GM12878 (cell line): ENCODE measurements at regions not wholly inside any gene's neighbourhood (a gene's known extent, or its start where the extent isn't known, plus 50 kb on each side); places are given as distances from the start of the nearest gene placed in this dataset.

Experiments used
- ATAC-seq: fragments of 200-7000 bp; cut with Tn5 transposase; 3 replicates; pipeline ENCODE4 v1.9.1; 2020; ENCODE audit warnings: mild to moderate bottlenecking, moderate library complexity
- BruUV-seq: library from RNA; stranded (reverse); fragments of 400-500 nt; replicated peaks from 2 replicates; lab custom pipeline; 2021; lab: Mats Ljungman, UMichigan
- CTCF ChIA-PET: fragments of 300-600 bp; sonication (Branson Sonifier 250); formaldehyde crosslinking; extraction: SDS; loops from one replicate; lab custom pipeline; 2021; ENCODE audit warnings: inconsistent platforms; lab: Yijun Ruan, JAX
- POLR2A ChIA-PET: fragments of 350-600 bp; formaldehyde crosslinking; extraction: SDS; loops from one replicate; lab custom pipeline; 2021; ENCODE audit warnings: inconsistent platforms; lab: Charles Lee
- RAD21 ChIA-PET: fragments of 300-600 bp; sonication (Branson Sonifier 250); formaldehyde crosslinking; loops from one replicate; lab custom pipeline; 2023; ENCODE audit warnings: antibody characterized with exemption; ENCODE audit not compliant: unreplicated experiment; lab: Charles Lee
- SMC1A ChIA-PET: fragments of 300-600 bp; sonication (Branson Sonifier 250); formaldehyde crosslinking; loops from one replicate; lab custom pipeline; 2023; ENCODE audit not compliant: unreplicated experiment, uncharacterized antibody; lab: Charles Lee
- DNase-seq: peaks from one replicate; pipeline ENCODE4 v3.0.0-alpha.2; 2011; ENCODE audit warnings: low read depth, low spot score
- FAIRE-seq: peaks from 3 replicates; lab custom pipeline; 2011; peaks lifted over from hg19 to GRCh38; lab: Jason Lieb, UNC
- H2AFZ ChIP-seq: 2 replicates; pipeline ENCODE4 v1.6.0; 2011; ENCODE audit warnings: low read depth, low read length, control low read depth; ENCODE audit not compliant: control insufficient read depth
- H3K27ac ChIP-seq: 2 replicates; pipeline ENCODE4 v1.5.1; 2011; ENCODE audit warnings: control low read depth; ENCODE audit not compliant: control insufficient read depth, insufficient read depth
- H3K27me3 ChIP-seq, 2 experiments: replicated peaks in 1 of 2; 2 replicates each; pipeline versions ENCODE4 v1.6.0 to v1.6.1; 2011; ENCODE audit warnings: low read length in 1 of 2; ENCODE audit not compliant: control insufficient read depth in 2 of 2, insufficient read depth in 2 of 2
- H3K36me3 ChIP-seq, 2 experiments: 2 replicates each; pipeline ENCODE4 v1.5.1; 2011; ENCODE audit warnings: low read length in 1 of 2; ENCODE audit not compliant: control insufficient read depth in 2 of 2, insufficient read depth in 2 of 2
- H3K4me1 ChIP-seq: 2 replicates; pipeline ENCODE4 v1.6.1; 2011; ENCODE audit warnings: mild to moderate bottlenecking, low read length, moderate library complexity, mixed read lengths; ENCODE audit not compliant: control insufficient read depth, insufficient read depth
- H3K4me2 ChIP-seq: 2 replicates; pipeline ENCODE4 v1.6.0; 2011; ENCODE audit warnings: control low read depth; ENCODE audit not compliant: control insufficient read depth, insufficient read depth
- H3K4me3 ChIP-seq: fragments of 200-600 bp; sonication (generic); 2 replicates; pipeline ENCODE4 v1.5.1; 2016
- H3K79me2 ChIP-seq: 2 replicates; pipeline ENCODE4 v1.6.0; 2011; ENCODE audit warnings: low read length; ENCODE audit not compliant: control insufficient read depth, insufficient read depth
- H3K9ac ChIP-seq: 2 replicates; pipeline ENCODE4 v1.8.0; 2011; ENCODE audit warnings: low read length, control low read depth, mixed read lengths; ENCODE audit not compliant: control insufficient read depth, insufficient read depth
- H3K9me3 ChIP-seq: replicated peaks from 3 replicates; pipeline ENCODE4 v1.5.1; 2011; ENCODE audit warnings: mild to moderate bottlenecking, low read length; ENCODE audit not compliant: control insufficient read depth, insufficient read depth
- H4K20me1 ChIP-seq: 2 replicates; pipeline ENCODE4 v1.6.0; 2011; ENCODE audit not compliant: control insufficient read depth, insufficient read depth
- BCLAF1 ChIP-seq: fragments of 450-650 bp; IDR thresholded peaks from 2 replicates; pipeline ENCODE4 v1.6.1; 2017; ENCODE audit warnings: antibody characterized with exemption, mild to moderate bottlenecking, moderate library complexity
- FOS ChIP-seq: IDR thresholded peaks from 3 replicates; pipeline ENCODE4 v1.6.1; 2011; ENCODE audit warnings: borderline replicate concordance; ENCODE audit not compliant: insufficient read length; ENCODE audit errors: extremely low read depth
- GATAD2B ChIP-seq: fragments of 450-650 bp; conservative IDR thresholded peaks from 2 replicates; pipeline ENCODE4 v1.6.1; 2017; ENCODE audit warnings: low read depth, mild to moderate bottlenecking, moderate library complexity
- HDAC6 ChIP-seq: fragments of 200-600 bp; sonication (generic); IDR thresholded peaks from one replicate; pipeline ENCODE4 v1.8.0; 2017; ENCODE audit warnings: antibody characterized with exemption; ENCODE audit not compliant: unreplicated experiment
- NR2C1 ChIP-seq: fragments of 450-650 bp; IDR thresholded peaks from 2 replicates; pipeline ENCODE4 v1.6.1; 2017; ENCODE audit warnings: antibody characterized with exemption, mild to moderate bottlenecking, moderate library complexity
- POU2F2 ChIP-seq: IDR thresholded peaks from 3 replicates; pipeline ENCODE4 v1.6.1; 2011; ENCODE audit warnings: low read depth, mild to moderate bottlenecking, low read length, borderline replicate concordance
- SREBF2 ChIP-seq: IDR thresholded peaks from 2 replicates; pipeline ENCODE4 v1.6.1; 2012; ENCODE audit warnings: mild to moderate bottlenecking, low read length
- SRF ChIP-seq, 2 experiments: IDR thresholded peaks; 2 replicates each; pipeline ENCODE4 v1.6.1; 2011; ENCODE audit warnings: low read depth in 2 of 2, low read length in 2 of 2, mild to moderate bottlenecking in 1 of 2, moderate library complexity in 1 of 2
- YBX1 ChIP-seq: fragments of 450-650 bp; IDR thresholded peaks from 2 replicates; pipeline ENCODE4 v1.6.1; 2016; ENCODE audit warnings: antibody characterized with exemption
- ZNF622 ChIP-seq: fragments of 450-650 bp; IDR thresholded peaks from 2 replicates; pipeline ENCODE4 v1.6.1; 2017; ENCODE audit warnings: mild to moderate bottlenecking, inconsistent platforms
- WGBS: methylation state at CpG from one replicate; pipeline ENCODE4 v1.1.6; 2016; ENCODE audit warnings: low lambda C conversion rate; ENCODE audit not compliant: insufficient replicate concordance, insufficient coverage; ENCODE audit errors: missing lambda C conversion rate; 5-methylcytosine and 5-hydroxymethylcytosine counted together
- in situ Hi-C: fragments of 300-500 bp; cut with MboI; formaldehyde crosslinking; loops from 9 replicates; pipeline ENCODE4 v1.14.3; 2018; ENCODE audit warnings: mixed read lengths
- intact Hi-C: fragments of 100-400 bp; cut with micrococcal nuclease; formaldehyde crosslinking; loops from one replicate; pipeline ENCODE4 v1.14.2; 2022; ENCODE audit not compliant: unreplicated experiment

- FAIRE-seq (no peak), DNase-seq (no peak), ATAC-seq (no peak)
- peaks cover 2% of the 10 kb centered on the region; the same call in 1 of the 3 replicates for H3K9me3 ChIP-seq
- BruUV-seq = no TSS peak
- H3K4me1 ChIP-seq = peaks cover 11% of the 10 kb centered on the region; the same call in 1 of the 2 replicates
- ChIA-PET POLR2A (no interaction called here), SMC1A (interaction anchor here (0.6 to 2.1 kb wide), 7 partner anchors 10 to 108 kb away, joined by 3 to 9 read pairs (median 4); no protein-coding TSS in a partner anchor), CTCF (interaction anchor here (1.0 kb wide), 1 partner anchor 15 kb away, joined by 3 read pairs; no protein-coding TSS in a partner anchor), RAD21 (interaction anchor here (1.4 to 2.2 kb wide), 3 partner anchors 20 to 63 kb away, joined by 3 to 8 read pairs (median 4); no protein-coding TSS in a partner anchor)
- no peaks in the 10 kb centered on the region for H3K79me2 ChIP-seq
- WGBS = 74% methylated on average over 3 of the region's 3 CpGs
- H3K9ac ChIP-seq = no peak overlapping the region
- no peak overlapping the region for H3K4me2 ChIP-seq
- H3K4me3 ChIP-seq = no peak overlapping the region
- in situ Hi-C loops (no loop called here), intact Hi-C loops (no loop called here)
- TF ChIP-seq HDAC6 = no peak
- no peak for TF ChIP-seq POU2F2
- no peak for TF ChIP-seq NR2C1
- no peak for TF ChIP-seq SRF (IDR thresholded peaks at IDR 0.05; ENCODE audit: low read depth in 2 of 2, low read length in 2 of 2)
- no peak for TF ChIP-seq ZNF622
- no peak for TF ChIP-seq GATAD2B
- no peak for TF ChIP-seq SREBF2
- TF ChIP-seq YBX1 = no peak
- TF ChIP-seq FOS = no peak
- TF ChIP-seq BCLAF1 = no peak
- H3K27me3 ChIP-seq = no peaks in the 10 kb centered on the region
- H3K36me3 ChIP-seq = no peaks in the 10 kb centered on the region
- no peak overlapping the region for H3K27ac ChIP-seq
- no peaks in the 10 kb centered on the region for H4K20me1 ChIP-seq
- H2AFZ ChIP-seq = no peak overlapping the region
Observed at GRCh38 chr7:94061326-94061725, 57.2 kb upstream of the BET1 start.
